ELF-1 (cell line): ENCODE measurements at regions not wholly inside any gene's neighbourhood (a gene's known extent, or its start where the extent isn't known, plus 50 kb on each side); places are given as distances from the start of the nearest gene placed in this dataset.
A peak's percentile ranks its signal among the peaks of the same experiment; 100 is the strongest.
"Not testable (repeated sequence)": the region's sequence is repeated elsewhere in the genome, so short reads cannot be mapped to it uniquely, and the experiment has no call there.

Experiments
- DNase-seq: peaks from one replicate; pipeline ENCODE4 v3.0.0-alpha.2; 2016; ENCODE audit warnings: low read depth, low spot score

GRCh38 chrX:45505214-45505613, 304.5 kb upstream of the DIPK2B start:
- no peak for DNase-seq

GRCh38 chrX:45503787-45504362, 303.2 kb upstream of the DIPK2B start:
- DNase-seq: not testable (repeated sequence)

- DNase-seq: no peak
Observed at GRCh38 chrX:45502396-45502795, 301.7 kb upstream of the DIPK2B start.

DNA sequence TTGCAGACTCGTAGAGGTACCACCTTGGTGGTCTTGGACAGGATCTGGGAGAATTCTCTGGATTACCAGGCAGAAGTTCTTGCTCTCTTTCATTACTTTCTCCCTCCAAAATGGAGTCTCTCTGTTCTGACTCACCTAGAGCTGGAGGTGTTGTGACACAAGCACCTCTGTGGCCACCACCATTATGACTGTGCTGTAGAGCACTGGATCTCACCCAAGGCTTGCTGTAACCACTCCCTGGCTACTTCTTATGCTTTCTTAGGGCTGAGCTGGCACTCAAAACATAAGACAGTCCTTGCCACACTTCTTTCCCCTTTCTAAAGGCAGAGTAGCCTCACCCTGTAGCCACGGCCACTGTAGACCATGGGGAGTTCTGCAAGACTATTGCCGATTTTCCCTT, 296.6 kb upstream of the DIPK2B start:
- no peak for DNase-seq

GRCh38 chrX:45485719-45486118, 285.0 kb upstream of the DIPK2B start:
- DNase-seq: no peak

GRCh38 chrX:45479835-45480422, 279.3 kb upstream of the DIPK2B start:
- peak; percentile 11 for DNase-seq

GRCh38 chrX:45479196-45479834, 278.6 kb upstream of the DIPK2B start:
- no peak for DNase-seq

DNA sequence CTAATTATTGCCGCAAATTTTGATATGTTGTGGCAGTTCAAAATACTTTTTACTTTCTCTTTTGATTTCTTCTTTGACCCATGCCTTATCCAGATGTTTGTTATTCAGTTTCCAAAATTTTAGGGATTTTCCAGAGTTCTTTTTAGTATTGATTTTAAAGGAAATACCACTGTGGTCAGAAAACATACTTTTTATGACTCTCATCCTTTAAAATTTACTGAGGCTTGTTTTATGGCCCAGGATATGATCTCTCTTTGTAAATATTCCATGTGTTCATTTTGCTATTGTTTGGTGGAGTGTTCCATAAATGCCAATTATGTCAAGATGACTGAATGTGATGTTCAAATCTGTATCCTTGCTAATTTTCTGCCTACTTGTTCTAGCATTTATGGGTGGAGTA, 272.3 kb upstream of the DIPK2B start:
- no peak for DNase-seq

DNA sequence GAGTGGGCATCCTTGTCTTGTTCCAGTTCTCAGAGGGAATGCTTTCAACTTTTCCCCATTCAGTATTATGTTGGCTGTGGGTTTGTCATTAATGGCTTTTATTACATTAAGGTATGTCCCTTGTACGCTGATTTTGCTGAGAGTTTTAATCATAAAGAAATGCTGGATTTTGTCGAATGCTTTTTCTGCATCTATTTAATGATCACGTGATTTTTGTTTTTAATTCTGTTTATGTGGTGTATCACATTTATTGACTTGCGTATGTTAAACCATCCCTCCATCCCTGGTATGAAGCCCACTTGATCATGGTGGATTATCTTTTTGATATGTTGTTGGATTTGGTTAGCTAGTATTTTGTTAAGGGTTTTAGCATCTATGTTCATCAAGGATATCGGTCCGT, 266.9 kb upstream of the DIPK2B start:
- DNase-seq: not testable (repeated sequence)

GRCh38 chrX:45455732-45456131, 255.1 kb upstream of the DIPK2B start:
- DNase-seq: not testable (repeated sequence)

DNA sequence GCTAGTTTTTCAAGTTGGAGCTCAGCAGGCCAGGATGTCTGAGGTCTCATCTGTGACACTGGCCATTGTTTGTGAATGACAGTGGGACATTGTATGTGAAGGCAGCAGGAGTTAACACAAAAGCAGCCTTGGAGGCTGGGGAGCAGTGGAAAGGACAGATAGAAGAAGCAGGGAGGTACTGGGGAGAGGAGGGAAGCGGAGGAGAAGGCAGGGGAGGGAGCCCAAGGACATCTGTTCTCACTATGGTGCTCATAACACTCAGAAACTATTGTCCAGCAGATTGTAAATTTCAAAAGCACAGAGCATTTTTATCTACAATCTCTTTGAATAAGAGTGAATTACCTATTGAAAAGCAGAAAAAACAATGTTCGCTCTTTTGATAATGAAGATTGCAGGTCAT, 253.6 kb upstream of the DIPK2B start:
- DNase-seq: no peak

DNA sequence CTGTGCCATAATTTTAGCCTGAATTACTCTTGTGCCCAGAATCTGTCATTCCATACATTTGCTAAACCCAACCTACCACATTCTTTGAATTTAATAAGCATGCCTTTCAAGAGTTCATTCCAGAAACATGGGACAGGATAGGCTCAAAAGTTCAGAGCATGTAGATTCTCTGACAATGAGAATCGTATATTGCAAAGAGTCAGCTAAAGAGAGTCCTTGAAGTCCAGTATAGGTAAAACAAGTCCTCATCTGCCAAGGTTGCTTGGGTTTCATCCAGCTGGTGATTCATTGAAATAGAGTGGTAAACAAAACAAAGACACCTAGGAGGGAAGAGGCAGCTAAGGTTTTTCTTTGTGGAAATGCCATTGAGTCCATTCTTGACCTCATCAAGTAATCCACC, 249.3 kb upstream of the DIPK2B start:
- DNase-seq: no peak

DNA sequence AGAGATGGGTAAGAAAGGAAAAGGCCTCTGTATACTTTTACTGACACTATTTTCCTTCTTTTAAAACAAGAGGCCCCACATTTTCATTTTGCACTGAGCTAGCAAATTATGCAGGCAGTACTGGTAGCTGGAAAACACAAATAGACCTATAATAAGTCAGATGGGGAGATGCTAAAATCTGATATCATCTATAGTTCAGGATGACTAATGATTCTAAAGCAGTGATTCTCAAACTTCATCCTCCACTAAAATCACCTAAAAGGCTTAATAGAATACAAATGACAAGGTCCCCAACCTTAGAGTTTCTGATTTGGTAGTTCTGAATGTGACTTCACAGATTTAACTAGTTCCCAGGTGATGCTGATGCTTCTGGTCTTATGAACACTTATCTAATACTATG, 247.3 kb upstream of the DIPK2B start:
- no peak for DNase-seq

GRCh38 chrX:45447331-45447730, 246.7 kb upstream of the DIPK2B start:
- no peak for DNase-seq

GRCh38 chrX:45445745-45446412, 245.2 kb upstream of the DIPK2B start:
- no peak for DNase-seq

- no peak for DNase-seq
Observed at GRCh38 chrX:45437186-45437585, 236.5 kb upstream of the DIPK2B start.

DNA sequence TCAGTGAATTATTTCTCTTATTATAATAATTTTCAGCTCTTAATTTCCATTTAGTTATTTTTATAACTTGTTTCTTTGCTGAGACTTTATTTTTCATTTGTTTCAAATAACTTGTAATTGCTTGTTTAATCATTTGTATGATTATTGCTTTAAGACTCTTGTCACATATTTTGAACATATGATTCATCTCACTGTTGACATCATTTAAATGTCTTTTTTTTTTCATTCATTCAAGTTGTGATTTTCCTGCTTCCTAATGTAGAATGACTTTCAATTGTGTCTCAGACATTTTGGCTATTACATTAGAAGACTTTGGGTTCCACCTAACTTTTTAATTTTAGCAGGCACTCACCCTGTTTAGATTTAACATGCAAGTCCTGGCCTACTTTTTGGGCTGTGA, 234.8 kb upstream of the DIPK2B start:
- no peak for DNase-seq

DNA sequence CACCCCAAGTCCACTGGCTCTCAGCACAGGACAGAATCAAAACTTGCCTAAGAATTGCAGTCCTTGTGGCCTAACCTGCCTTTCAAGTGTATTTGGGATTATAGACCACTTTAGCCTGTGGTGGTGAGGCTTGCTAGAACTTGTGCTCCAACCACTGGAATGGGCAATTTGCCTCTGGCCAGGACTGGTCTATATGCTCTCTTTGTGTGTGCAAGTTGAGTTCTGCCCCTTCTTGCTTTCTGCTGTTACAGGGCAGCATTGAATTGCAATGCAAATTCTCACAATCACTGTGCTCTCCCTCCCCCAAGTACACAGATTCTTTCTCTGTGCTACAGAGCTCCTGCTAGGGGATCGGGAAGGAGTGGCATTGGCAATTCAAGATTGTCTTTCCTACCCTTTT, 233.6 kb upstream of the DIPK2B start:
- DNase-seq: peak; percentile 57

DNA sequence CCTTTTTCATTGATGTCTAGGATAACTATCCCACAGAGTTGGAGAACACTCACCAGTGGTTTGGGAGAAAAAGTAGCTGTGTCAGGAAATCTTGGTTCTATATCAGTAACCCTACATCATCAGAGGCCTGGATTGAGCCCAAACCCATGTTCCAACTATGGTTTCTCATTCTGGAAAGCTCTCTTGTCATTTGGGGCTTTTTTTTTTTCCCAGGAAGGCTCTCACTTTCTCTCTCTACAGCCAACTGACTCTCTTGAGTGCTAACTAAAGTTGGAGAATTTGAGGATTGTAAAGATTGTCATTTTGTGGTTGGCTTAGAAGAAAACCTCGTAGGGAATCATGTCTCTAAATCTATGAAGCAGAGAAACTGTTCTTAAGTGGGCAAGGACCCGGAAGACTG, 228.2 kb upstream of the DIPK2B start:
- no peak for DNase-seq

DNA sequence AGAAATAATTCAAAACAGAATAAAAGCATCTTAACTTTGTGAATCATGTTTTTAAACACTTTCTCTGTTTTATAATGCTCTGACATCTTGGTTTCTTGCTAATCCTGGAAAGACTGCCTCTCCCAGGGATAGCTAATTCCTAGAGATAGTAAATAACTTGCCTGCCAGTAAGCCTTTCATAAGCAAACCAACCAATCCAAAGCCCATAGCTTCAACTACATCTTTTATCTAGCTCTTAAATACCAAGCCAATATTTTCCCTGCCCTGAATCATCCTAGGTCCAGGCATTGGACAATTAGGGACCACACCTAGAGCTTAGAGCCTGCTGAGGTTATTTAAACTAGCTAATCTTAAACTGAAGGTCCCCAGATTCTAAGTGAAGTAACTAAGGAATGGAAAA, 223.7 kb upstream of the DIPK2B start:
- DNase-seq: no peak

DNA sequence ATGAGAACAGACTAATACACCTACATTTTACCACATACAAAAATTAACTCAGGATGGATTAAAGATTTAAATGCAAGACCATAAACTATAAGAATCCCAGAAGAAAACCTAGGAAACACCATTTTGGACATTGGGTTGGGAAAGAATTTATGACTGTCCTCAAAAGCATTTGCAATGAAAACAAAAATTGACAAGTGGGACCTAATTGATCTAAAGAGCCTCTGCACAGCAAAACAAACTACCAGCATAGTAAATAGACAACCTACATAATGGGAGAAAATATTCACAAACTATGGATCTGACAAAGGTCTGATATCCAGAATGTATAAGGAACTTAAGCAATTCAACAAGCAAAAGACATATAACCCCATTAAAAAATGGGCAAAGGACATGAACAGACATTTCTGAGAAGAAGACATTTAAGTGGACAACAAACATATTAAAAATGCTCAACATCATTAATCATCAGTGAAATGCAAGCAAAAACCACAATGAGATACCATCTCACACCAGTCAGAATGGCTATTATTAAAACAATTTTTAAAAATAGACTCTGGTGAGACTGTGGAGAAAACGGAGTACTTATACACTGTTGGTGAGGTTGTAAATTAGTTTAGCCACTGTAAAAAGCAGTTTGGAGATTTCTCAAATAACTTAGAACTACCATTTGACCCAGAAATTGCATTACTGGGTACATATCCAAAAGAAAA, 221.7 kb upstream of the DIPK2B start:
- no peak for DNase-seq

DNA sequence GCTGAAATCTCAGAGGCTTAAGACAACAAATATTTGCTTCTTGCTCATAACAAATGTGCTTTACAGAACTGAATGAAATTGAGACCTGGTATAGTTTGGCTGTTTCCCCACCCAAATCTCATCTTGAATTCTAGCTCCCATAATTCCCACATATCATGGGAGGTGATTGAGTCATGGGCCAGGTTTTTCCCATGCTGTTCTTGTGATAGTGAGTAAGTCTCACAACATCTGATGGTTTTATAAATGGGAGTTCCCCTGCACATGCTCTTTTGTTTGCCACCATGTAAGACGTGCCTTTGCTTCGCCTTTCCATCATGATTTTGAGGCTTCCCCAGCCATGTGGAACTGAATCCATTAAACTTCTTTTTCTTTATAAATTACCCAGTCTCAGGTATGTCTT, 221.1 kb upstream of the DIPK2B start:
- no peak for DNase-seq
